CD4-positive, alpha-beta T cell treated with Interleukin-10 for 1 hour (primary cell): ENCODE measurements at regions not wholly inside any gene's neighbourhood (a gene's known extent, or its start where the extent isn't known, plus 50 kb on each side); places are given as distances from the start of the nearest gene placed in this dataset.

Experiments
- DNase-seq: peaks from one replicate; pipeline ENCODE4 v3.0.0-alpha.2; 2020

GRCh38 chr5:21159510-21160059 lies 1171.6 kb upstream of the CDH18 start:
- no peak for DNase-seq

DNA sequence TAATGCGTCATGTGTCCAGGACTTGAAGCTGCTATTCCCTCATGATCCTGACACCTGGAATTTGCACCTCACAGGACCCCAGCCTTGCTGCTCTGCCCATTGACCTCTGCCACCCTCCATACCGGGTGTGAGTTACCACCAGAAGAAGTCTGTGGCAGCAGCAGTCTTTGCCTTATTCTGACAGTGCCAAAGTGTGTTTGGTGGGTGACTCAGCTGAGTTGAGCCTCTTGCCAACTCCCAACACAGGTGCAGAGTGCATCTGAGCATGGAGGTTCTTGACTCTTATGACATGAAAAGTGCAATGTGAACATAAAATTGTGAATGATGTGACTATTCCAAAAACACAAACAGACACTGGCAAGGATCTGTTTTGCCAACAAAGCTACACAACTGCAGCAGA lies 1166.5 kb upstream of the CDH18 start:
- no peak for DNase-seq

- no peak for DNase-seq
These were observed 1164.6 kb upstream of the CDH18 start for GRCh38 chr5:21152611-21153010.

DNA sequence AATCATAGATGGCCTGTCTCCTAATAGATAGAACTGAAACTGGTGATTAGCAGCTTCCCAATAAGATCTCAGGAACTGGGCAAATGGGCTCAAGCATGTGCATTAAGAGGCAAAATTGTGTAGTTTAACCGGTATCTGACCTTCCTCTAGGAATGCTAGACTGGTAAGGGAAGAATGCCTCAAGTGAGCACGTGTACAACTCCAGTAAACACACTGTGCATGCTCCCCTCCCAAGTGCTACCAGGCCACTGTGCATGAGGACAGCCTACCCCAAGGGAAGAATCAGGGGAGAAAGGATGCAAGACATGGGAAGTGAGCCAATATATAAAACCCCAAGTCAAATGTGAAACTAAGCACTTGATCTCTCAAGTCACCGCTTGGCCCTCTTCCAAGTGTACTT lies 1157.4 kb upstream of the CDH18 start:
- DNase-seq: no peak

- no peak for DNase-seq
These were observed 1155.7 kb upstream of the CDH18 start for GRCh38 chr5:21143686-21144085.

DNA sequence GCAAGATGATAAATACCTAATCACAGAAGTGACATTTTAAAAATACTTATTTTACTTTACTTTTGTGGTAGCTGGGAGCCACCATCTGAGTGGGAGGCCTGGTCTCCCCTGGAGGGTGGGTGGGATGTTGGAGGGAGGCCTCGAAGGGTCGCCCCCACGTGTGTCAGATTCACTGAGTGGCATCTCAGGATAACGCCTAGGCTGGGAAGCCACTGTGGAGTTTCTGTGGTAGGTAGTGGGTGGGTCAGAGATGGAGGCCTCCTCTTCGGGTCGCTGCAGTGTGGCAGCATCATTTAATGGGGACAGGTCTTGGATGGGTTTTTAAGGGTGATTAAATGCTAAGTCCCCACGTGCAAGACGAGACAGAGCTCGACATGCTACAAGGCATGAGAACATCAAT lies 1154.8 kb upstream of the CDH18 start:
- DNase-seq: no peak

GRCh38 chr5:21140987-21141386 lies 1153.0 kb upstream of the CDH18 start:
- no peak for DNase-seq

GRCh38 chr5:21126236-21126635 lies 1138.2 kb upstream of the CDH18 start:
- no peak for DNase-seq

DNA sequence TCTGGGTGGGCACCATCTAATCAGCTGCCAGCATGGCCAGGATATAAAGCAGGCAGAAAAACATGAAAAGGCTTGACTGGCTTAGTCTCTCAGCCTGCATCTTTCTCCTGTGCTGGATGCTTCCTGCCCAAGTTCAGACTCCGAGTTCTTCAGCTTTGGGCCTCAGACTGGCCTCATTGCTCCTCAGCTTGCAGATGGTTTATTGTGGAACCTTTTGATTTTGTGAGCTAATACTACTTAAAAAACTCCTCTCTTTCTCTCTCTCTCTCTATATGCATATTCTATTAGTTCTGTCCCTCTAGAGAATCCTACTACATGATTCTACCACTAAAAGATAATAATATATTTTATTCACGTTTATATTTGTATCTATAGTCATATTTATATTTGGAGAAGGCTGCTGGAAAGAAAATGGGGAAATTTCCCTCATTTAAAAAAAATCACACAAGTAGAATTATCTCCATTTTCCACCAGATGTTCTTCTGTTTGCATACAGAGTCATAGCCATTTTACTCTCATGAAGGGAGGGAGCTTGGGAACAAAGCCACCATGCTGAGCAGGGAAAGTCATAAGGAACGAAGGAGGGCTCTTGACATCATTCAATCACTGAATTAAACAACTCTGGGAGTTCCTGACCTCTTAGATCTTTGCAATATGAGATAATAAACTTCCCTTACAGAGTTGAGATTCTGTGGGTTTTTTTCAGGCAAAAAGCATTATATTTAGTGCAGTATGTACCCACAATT lies 1137.4 kb upstream of the CDH18 start:
- no peak for DNase-seq

DNA sequence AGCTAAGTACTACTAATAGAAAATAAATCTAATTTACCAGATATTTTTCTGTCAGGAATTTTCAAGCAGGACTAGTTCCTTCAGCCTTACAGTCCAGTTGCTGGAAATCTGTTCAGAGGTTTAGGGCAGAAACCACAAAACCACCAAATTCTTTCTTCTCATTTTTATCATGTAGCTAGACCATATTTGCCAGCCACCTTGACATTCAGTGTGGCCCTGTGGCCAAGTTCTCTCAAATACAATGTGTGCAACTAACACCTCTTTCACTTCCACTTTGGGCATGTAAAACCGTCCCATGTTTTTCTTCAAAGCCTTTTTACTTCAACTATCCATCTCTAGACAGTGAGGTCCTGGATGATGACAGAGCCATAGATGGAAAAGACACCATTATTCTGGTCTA lies 1133.2 kb upstream of the CDH18 start:
- DNase-seq: no peak

DNA sequence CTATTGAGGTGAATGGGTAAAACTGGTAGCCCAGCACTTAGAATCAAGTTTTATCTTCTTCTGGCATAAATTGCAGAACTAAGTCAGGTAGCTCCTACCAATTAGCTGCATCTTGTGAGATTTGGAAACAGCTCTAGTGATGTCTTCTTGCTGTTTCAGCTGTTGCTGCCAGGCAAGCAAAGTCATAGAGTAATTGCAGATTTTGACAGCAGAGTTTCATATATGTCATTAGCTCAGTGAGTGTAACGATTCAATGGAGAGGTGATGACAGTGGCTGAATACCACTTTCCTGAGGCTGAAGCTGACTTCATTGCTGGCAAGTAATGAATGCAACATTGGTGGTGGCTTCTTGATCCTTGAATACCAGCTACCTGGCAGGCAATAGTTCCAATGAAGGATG lies 1109.7 kb upstream of the CDH18 start:
- no peak for DNase-seq

DNA sequence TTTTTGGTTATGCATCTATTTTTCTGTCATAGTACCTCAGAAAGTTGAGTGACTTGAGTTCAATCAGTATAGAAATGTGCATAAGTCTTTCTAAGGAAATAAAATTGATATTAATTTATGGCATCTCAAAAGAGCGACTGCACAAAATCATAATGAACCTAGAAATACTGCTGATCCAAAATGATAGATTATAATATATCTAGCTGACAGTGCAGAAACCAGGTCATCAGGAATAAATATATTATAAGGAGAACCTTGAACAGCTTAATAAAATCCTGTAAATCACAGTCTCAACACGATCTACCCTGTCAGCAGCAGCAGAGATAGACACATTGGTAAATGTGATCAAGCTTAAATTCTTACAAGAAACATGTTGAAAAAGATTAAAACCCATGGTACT lies 1106.6 kb upstream of the CDH18 start:
- DNase-seq: no peak

DNA sequence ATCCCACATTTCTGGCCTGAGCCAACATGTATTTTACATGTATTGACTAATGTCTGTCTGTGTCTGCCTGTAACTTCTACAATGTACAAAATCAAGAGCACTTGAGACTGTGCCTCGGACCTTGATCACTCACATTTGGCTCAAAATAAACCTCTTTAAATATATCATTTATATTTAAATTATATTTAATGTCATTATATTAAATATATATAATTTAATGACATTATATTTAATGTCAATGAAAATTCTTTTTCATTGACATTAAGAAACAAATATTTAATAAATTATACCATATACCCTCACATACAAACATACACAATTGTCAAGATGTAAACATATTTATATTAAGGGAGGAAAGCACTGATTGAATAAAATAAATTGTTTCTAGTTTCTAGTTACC lies 1099.8 kb upstream of the CDH18 start:
- no peak for DNase-seq

- DNase-seq: no peak
These were observed 1097.8 kb upstream of the CDH18 start for GRCh38 chr5:21085791-21086190.

DNA sequence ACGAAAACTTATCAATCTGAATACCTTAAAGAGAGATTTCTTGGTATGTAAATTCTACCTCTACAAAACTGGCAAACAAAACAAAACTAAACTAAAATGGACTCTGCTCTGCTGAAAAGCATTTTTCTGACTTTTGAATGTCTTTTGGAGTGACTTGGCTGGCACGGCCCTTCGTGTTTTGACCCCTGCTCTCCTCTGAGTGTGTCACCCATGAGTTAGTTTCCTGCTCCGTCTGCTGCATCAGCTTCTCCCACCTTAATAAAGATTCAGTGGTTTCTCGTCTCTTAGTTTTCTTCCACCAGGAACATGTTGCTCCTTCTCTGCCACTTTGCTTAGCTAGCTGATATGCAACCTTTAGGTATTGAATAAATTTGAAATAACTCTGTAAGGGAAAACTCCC lies 1084.0 kb upstream of the CDH18 start:
- DNase-seq: no peak

DNA sequence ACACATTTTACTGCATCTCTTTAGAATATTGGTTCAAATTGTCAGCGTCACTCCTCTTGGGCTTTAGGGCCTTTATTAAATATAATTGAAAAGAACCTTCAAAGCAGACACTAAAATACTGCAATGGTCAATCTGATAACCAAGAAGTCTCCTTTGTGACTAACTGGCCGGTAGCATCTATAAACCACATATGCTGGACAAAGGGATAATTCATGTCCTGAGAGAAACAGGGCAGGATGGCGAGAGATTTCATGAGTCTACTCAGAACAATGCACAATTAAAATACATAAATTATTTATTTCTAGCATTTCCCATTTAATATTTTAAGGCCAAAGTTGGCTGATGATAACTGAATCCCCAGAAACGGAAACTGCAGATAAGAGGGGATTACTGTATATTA lies 1083.4 kb upstream of the CDH18 start:
- DNase-seq: no peak

GRCh38 chr5:21070858-21071257 lies 1082.9 kb upstream of the CDH18 start:
- DNase-seq: no peak

DNA sequence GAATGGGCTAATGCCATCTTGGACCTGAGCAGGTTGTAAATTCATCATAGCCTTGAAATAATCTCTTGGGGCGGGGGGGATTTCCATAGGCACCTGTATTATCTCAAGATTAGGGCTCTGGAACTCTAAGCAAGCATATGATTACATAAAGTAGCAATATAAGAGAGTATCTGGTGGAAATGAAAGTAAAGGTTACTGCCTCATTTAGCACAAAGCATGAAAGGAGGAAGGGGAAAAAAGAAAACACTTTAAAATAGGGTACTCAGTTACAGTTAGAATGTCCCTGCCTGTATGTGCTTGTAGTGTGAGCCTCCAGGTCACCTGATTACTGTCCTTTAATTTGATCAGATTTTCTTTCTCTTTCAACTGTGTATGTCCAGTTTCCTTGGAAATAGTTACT lies 1079.7 kb upstream of the CDH18 start:
- no peak for DNase-seq

DNA sequence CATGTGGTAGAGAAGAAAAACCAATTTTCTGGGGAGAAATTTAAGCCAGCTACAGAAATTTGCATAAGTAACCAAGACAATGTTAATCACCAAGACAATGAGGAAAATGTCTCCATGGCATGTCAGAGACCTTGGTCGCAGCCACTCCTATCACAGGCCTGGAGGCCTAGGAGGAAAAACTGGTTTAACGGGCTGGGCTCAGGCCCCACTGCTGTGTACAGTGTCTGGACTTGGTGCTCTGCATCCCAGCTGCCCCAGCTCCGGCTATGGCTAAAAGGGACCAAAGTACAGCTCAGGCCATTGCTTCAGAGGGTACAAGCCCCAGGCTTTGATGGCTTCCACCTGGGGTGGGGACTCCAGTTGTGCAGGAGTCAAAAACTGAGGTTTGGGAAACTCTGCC lies 1075.1 kb upstream of the CDH18 start:
- DNase-seq: no peak

GRCh38 chr5:21058289-21058688 lies 1070.3 kb upstream of the CDH18 start:
- DNase-seq: no peak

DNA sequence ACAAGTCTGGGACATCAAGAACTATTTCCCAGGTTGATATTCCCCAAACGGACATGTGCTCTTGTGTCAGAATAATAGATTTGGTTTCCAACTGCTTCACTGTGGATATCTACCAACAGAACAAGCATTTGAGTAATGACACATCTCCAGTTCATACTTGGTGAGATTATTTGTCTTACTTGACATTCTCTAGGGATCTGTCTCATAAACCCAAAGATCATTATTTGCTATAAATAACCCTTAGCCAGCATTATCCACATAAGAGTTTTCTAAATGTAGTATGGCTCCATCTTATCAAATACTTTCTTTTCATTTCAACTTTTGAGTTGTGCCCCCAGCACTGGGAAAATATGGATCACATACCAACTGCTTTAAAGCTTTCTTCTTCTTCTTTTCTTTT lies 1063.9 kb upstream of the CDH18 start:
- no peak for DNase-seq

DNA sequence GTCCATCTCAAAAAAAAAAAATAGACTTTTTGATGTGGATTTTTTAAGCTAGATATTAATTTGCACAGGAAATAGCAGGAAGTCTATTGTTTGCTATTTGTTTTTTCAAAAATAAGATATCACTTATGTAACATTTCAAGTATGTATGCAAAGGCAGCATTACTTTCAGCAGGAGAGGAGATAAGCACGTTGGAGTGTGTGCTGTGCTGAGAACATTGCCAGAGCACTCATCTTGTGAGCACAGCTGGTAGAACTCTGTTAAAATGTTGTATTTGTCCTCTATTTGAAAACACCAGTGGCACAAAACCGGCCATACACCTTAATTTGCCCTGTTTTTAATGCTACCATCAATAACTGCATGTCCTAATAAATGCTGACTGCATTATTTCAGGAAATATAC lies 1061.9 kb upstream of the CDH18 start:
- DNase-seq: no peak

DNA sequence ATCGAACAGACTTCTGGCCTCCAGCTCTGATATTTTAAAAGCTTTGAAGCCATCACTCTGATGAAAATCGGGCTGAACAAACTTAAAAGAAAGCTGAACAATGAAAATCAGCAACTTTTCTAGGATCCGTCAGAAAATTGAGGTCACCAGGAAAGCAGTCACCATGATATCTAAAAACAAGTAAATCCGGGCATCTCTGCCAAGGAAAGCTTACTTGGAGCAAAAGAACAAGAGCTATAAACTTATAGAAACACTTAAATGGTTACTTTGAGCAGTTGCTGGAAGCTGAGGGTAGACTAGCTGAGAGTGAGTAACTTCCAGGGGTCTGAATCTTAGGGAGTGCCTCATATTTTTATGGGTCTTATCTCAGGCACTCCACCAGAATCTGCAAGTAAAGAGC lies 1043.0 kb upstream of the CDH18 start:
- no peak for DNase-seq

DNA sequence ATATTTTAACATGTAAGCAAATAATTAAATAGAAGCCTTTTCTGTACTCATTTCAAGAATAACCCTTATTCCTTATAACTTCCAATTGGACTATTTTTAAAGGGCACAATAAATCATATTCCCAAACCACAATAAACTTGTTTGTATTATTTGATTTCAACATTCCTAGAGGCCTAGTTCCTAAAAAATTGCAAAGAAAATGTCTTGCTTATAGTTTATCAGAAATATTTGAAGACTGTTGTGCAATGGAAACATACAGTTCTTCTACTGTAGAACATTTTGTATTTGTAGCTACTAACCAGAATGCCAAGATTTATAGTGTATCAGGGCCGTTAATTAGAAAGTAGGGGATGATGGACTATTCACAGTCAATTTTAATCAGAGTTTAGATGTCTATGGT lies 1037.0 kb upstream of the CDH18 start:
- DNase-seq: no peak

- no peak for DNase-seq
These were observed 1025.2 kb upstream of the CDH18 start for GRCh38 chr5:21013237-21013636.
